A673 (cell line): ENCODE measurements at regions not wholly inside any gene's neighbourhood (a gene's known extent, or its start where the extent isn't known, plus 50 kb on each side); places are given as distances from the start of the nearest gene placed in this dataset.

Experiments used
- BruUV-seq: library from RNA; stranded (reverse); fragments of 400-500 nt; replicated peaks from 2 replicates; lab custom pipeline; 2021; lab: Mats Ljungman, UMichigan
- CTCF ChIA-PET: fragments of 300-600 bp; sonication (Branson Sonifier 250); formaldehyde crosslinking; loops from one replicate; lab custom pipeline; 2022; ENCODE audit warnings: antibody characterized with exemption; lab: Charles Lee
- POLR2A ChIA-PET: fragments of 300-600 bp; sonication (Branson Sonifier 250); formaldehyde crosslinking; loops from one replicate; lab custom pipeline; 2022; ENCODE audit warnings: antibody characterized with exemption; ENCODE audit not compliant: low non-redundant PET; lab: Charles Lee
- DNase-seq: peaks from one replicate; pipeline ENCODE4 v3.0.0-alpha.2; 2015; ENCODE audit warnings: low spot score
- H3K27ac ChIP-seq: fragments of 200-600 bp; sonication (generic); 2 replicates; pipeline ENCODE4 v1.5.1; 2016; ENCODE audit warnings: mixed run types, low read depth, mild to moderate bottlenecking, mixed read lengths, antibody characterized with exemption, low read length; ENCODE audit not compliant: poor library complexity, severe bottlenecking
- H3K27me3 ChIP-seq: fragments of 200-600 bp; sonication (generic); replicated peaks from 2 replicates; pipeline ENCODE4 v1.6.1; 2017; ENCODE audit warnings: mixed run types, low read depth, mild to moderate bottlenecking, mixed read lengths, antibody characterized with exemption, low read length; ENCODE audit not compliant: insufficient read depth, poor library complexity
- H3K36me3 ChIP-seq: fragments of 200-600 bp; sonication (generic); 2 replicates; pipeline ENCODE4 v1.6.1; 2016; ENCODE audit warnings: mixed run types, mild to moderate bottlenecking, mixed read lengths, antibody characterized with exemption, low read length; ENCODE audit not compliant: insufficient read depth, poor library complexity, severe bottlenecking
- H3K4me1 ChIP-seq: fragments of 200-600 bp; sonication (generic); 2 replicates; pipeline ENCODE4 v1.6.1; 2017; ENCODE audit warnings: mixed run types, mild to moderate bottlenecking, mixed read lengths, antibody characterized with exemption, low read length; ENCODE audit not compliant: insufficient read depth, poor library complexity, severe bottlenecking
- H3K4me3 ChIP-seq: fragments of 200-600 bp; sonication (generic); 2 replicates; pipeline ENCODE4 v1.5.1; 2016; ENCODE audit warnings: low read depth, mixed run types, mild to moderate bottlenecking, mixed read lengths, low read length; ENCODE audit not compliant: poor library complexity, severe bottlenecking
- H3K9me3 ChIP-seq: fragments of 200-600 bp; sonication (generic); 2 replicates; pipeline ENCODE4 v1.6.1; 2016; ENCODE audit warnings: mixed run types, low read depth, mild to moderate bottlenecking, mixed read lengths, antibody characterized with exemption, low read length; ENCODE audit not compliant: poor library complexity, severe bottlenecking
- EZH2 ChIP-seq: fragments of 200-600 bp; sonication (generic); IDR thresholded peaks from 2 replicates; pipeline ENCODE4 v1.6.1; 2017; ENCODE audit warnings: borderline replicate concordance, low read depth, mild to moderate bottlenecking, mixed read lengths, antibody characterized with exemption, low read length; ENCODE audit not compliant: poor library complexity, severe bottlenecking
- intact Hi-C: fragments of 100-400 bp; cut with micrococcal nuclease; formaldehyde crosslinking; loops from one replicate; pipeline ENCODE4 v1.10.0; 2022; ENCODE audit not compliant: unreplicated experiment
- TF ChIP-seq, protein P1 (sequence below): fragments of 300-800, 200-600 bp; sonication (generic); conservative IDR thresholded peaks from 2 replicates; pipeline ENCODE4 v1.5.1; 2017; ENCODE audit warnings: low read depth, mild to moderate bottlenecking, antibody characterized with exemption, low read length, moderate library complexity, mixed read lengths

DNA sequence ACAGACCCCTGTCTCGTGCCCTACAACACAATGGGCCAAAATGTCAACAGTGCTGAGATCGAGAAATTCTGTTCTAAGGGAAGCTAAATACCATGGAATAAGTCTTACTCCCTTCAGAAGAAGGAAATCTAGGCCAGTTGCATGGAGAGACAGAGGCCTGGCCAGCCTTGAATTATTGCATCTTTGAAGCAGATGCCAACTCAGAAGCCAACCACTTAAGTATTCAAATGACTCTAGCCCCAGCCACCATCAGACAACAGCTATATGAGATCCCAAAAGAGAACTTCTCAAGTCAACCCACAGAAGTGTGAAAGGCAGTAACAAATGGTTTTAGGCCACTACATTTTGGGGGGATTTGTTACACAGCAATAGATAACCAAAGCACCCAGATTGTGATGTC, 180.1 kb downstream of the ACTL7B start:
- CTCF ChIA-PET: no interaction called here
- DNase-seq: no peak
- intact Hi-C loops: no loop called here
- Histone ChIP-seq H3K27me3 (no peaks in the 10 kb centered on the region), H3K36me3 (no peaks in the 10 kb centered on the region), H3K4me3 (no peak overlapping the region), H3K9me3 (no peaks in the 10 kb centered on the region), H3K27ac (no peak overlapping the region), H3K4me1 (no peaks in the 10 kb centered on the region)
- no peak for TF ChIP-seq EZH2
- TF ChIP-seq, protein P1, sequence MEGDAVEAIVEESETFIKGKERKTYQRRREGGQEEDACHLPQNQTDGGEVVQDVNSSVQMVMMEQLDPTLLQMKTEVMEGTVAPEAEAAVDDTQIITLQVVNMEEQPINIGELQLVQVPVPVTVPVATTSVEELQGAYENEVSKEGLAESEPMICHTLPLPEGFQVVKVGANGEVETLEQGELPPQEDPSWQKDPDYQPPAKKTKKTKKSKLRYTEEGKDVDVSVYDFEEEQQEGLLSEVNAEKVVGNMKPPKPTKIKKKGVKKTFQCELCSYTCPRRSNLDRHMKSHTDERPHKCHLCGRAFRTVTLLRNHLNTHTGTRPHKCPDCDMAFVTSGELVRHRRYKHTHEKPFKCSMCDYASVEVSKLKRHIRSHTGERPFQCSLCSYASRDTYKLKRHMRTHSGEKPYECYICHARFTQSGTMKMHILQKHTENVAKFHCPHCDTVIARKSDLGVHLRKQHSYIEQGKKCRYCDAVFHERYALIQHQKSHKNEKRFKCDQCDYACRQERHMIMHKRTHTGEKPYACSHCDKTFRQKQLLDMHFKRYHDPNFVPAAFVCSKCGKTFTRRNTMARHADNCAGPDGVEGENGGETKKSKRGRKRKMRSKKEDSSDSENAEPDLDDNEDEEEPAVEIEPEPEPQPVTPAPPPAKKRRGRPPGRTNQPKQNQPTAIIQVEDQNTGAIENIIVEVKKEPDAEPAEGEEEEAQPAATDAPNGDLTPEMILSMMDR: no peak
- no TSS peak for BruUV-seq
- POLR2A ChIA-PET: no interaction called here

DNA sequence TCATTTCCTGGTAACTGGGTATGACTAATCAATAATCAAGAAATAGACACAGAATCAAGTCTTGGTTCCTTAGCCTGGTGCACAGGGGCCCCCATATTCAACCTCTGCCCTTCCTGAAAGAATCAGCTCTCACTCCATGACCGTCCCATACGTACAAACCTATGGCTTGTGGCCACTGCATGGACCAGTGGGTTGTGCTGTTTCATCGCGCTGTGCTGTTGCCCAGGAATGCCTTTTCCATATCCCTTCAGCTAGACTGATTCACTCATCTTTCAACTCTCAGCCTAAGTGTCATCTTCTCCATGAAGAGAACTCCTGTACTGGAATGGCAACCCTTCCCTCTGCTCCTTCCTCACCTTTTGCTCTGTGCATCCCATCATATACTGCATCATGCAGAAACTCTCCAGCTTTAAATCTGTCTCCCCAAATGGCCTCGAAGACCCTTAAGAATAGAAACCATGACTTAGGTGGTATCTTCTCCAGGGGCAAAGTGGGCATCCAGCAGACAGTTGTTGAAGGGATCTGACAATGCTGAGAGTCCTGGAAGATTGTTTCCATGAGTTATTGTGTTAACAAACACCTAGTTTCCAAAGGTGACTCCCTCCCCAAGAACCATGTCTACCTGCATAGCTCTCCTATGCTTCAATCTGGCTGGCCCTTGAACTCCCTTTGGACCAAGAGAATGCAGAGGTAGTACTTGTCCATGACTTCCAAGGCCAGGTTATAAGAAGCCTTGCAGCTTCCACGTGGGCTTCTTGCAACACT, 180.8 kb downstream of the ACTL7B start:
- no TSS peak for BruUV-seq
- POLR2A ChIA-PET: no interaction called here
- intact Hi-C loops: no loop called here

DNA sequence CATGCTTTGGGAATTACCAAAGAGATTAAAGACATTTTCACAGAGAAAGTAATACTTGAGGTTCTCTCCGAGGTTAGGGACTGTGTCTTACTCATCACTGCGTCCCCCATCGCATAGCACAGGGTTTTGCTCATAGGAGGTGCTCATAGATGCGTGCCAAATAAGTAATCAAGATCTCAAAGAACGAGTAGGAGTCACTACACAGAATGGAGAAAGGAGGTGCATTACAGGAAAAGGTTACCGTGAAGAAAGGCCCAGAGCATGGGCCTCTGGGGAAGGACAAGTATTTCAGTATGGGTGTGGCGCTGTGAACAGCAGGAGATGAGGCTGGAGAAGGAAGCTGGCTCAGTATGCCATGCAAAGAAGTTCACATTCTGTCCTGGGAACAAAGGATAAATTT, 182.4 kb downstream of the ACTL7B start:
- ChIA-PET CTCF (no interaction called here), POLR2A (no interaction called here)
- no TSS peak for BruUV-seq
- Histone ChIP-seq H3K4me1 (no peaks in the 10 kb centered on the region), H3K9me3 (no peaks in the 10 kb centered on the region), H3K27me3 (no peaks in the 10 kb centered on the region), H3K4me3 (no peak overlapping the region), H3K27ac (no peak overlapping the region), H3K36me3 (no peaks in the 10 kb centered on the region)
- intact Hi-C loops: no loop called here
- DNase-seq: peak; percentile 35
- TF ChIP-seq, protein P1: no peak
- no peak for TF ChIP-seq EZH2

More for the DNA sequence above, 180.8 kb downstream of the ACTL7B start:
- CTCF ChIA-PET: no interaction called here
- no peak for DNase-seq
- Histone ChIP-seq H3K36me3 (no peaks in the 10 kb centered on the region), H3K9me3 (no peaks in the 10 kb centered on the region), H3K4me3 (no peak overlapping the region), H3K4me1 (no peaks in the 10 kb centered on the region), H3K27ac (no peak overlapping the region), H3K27me3 (no peaks in the 10 kb centered on the region)
- TF ChIP-seq EZH2: no peak
- TF ChIP-seq, protein P1: no peak
